22Rv1 (cell line): ENCODE measurements at regions not wholly inside any gene's neighbourhood (a gene's known extent, or its start where the extent isn't known, plus 50 kb on each side); places are given as distances from the start of the nearest gene placed in this dataset.
"Not testable (repeated sequence)": the region's sequence is repeated elsewhere in the genome, so short reads cannot be mapped to it uniquely, and the experiment has no call there.

Experiments used
- H3K27ac ChIP-seq: fragments of 450-650 bp; 2 replicates; pipeline ENCODE4 v1.5.1; 2017
- ZFX ChIP-seq: fragments of 450-650 bp; IDR thresholded peaks from 2 replicates; pipeline ENCODE4 v1.6.1; 2017; ENCODE audit warnings: antibody characterized with exemption, borderline replicate concordance
- TF ChIP-seq, protein P1 (sequence below): fragments of 450-650 bp; IDR thresholded peaks from 2 replicates; pipeline ENCODE4 v1.5.1; 2017; ENCODE audit warnings: mild to moderate bottlenecking

DNA sequence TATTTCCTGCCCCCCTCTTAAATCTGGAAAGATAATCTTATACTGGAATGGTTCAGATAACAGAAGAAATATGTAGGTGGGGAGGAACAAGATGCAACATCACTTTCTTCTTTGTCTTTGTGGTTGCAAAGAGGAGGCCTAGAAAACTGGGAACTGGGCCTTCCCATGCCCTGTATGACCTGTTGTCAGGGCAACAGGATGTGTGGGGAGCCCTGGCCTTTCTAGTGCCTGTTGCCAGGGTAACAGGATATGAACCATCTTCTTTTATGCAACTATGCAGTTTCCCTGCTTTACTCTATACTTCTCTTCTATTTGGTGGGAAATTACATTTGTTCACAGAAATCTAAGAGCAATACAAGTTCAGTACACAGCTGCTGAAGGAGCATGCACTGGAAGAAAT lies 79.8 kb upstream of the PDE1A start:
- H3K27ac ChIP-seq: no peak overlapping the region
- TF ChIP-seq, protein P1, sequence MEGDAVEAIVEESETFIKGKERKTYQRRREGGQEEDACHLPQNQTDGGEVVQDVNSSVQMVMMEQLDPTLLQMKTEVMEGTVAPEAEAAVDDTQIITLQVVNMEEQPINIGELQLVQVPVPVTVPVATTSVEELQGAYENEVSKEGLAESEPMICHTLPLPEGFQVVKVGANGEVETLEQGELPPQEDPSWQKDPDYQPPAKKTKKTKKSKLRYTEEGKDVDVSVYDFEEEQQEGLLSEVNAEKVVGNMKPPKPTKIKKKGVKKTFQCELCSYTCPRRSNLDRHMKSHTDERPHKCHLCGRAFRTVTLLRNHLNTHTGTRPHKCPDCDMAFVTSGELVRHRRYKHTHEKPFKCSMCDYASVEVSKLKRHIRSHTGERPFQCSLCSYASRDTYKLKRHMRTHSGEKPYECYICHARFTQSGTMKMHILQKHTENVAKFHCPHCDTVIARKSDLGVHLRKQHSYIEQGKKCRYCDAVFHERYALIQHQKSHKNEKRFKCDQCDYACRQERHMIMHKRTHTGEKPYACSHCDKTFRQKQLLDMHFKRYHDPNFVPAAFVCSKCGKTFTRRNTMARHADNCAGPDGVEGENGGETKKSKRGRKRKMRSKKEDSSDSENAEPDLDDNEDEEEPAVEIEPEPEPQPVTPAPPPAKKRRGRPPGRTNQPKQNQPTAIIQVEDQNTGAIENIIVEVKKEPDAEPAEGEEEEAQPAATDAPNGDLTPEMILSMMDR: no peak
- TF ChIP-seq ZFX: no peak

DNA sequence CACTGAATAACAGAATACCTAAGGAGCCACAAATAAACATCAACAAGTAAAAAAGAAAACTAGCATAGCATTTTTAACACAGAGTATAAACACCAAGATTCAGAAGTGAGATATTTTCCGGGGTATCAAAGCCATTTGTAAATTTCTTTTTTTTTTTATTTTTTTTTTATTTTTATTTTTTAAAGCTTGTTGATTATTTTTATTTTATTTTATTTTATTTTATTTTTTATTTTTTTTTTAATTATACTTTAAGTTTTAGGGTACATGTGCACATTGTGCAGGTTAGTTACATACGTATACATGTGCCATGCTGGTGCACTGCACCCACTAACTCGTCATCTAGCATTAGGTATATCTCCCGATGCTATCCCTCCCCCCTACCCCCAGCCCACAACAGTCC lies 81.7 kb upstream of the PDE1A start:
- not testable (repeated sequence) for H3K27ac ChIP-seq

DNA sequence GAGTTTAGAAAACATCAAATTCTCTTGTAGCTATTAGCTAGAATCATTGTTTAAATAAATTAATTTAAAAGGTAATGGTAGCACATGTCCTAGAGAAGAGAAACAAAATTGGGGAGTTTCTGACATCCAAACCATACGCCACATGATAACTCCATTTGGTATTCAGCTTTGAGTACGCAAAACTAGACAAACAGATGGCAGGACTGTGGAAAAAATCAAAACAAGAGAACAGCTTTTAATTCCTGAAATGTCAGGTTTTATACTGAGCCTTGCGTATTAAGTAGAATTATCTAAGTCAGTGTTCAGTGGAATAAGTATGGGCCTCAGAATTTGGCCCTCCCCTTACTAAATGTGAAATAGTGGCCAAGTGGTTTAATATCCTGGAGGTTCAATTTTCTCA lies 82.4 kb upstream of the PDE1A start:
- no peak for TF ChIP-seq ZFX
- TF ChIP-seq, protein P1: no peak
- no peak overlapping the region for H3K27ac ChIP-seq

DNA sequence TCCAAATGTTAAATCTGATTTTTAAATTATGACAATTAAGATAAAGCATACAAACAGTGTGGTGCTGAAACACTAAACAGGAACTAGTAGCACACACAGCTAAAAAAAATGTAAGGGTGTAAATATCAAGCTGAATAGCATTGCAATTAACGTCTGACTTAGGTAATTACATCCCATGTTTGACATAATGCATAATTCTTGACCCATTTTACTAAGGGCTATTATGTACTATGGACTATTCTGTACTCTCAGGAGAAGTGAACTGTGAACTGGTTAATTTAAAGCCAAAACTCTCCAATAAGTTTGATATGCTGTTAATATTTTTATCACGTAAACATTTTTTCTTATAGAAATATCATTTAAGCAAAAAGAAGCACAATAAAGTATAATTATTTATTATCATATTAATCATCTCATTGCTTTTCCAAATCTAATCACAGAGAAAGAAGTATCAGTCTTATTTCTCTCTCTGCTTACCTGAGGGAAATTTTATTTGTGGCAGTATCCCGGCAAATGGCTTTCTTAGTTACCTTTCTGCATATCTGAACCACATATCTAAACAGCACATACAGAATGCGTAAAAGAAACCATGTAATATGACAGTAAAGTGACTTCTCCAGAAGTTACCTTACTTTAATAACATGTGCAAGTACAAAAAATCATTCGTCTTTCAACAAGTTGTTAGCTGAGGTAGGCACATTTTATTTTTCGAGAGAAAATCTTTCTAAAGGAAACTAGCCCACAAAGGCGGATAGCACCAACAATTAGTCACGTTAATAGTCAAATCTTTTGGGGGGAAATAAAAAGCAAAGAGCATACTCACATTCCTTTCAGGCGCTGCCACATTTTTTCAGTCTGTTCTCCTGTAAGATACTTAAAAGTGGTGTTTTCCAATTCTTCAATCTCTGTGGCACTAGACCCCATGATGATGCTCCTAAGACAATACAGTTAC lies 94.9 kb upstream of the PDE1A start:
- TF ChIP-seq, protein P1: no peak
- no peak for TF ChIP-seq ZFX
- H3K27ac ChIP-seq: no peak overlapping the region

DNA sequence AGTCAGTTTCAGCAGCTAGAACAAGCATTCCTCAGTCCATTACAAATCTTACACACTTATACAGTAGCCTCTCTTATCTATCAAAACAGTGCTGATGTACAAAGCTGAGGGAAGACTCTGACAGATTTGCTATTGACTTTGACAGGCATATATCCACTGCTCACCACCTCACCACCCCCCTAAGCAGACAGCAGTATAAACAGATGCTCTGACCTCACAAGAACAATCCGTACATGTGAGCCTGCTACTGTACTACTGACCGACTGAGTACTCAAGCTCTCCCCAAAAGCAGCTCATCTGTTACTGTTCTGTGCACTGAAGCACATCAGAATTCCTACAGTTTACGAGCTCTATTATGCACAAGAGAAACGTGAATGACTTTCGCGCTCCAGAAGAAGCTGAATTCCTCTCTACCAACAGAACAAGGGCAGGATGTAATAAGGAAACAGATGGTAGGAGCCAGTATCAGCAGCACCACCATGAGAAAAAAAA lies 95.6 kb upstream of the PDE1A start:
- H3K27ac ChIP-seq: no peak overlapping the region
- TF ChIP-seq ZFX: no peak
- TF ChIP-seq, protein P1: no peak

DNA sequence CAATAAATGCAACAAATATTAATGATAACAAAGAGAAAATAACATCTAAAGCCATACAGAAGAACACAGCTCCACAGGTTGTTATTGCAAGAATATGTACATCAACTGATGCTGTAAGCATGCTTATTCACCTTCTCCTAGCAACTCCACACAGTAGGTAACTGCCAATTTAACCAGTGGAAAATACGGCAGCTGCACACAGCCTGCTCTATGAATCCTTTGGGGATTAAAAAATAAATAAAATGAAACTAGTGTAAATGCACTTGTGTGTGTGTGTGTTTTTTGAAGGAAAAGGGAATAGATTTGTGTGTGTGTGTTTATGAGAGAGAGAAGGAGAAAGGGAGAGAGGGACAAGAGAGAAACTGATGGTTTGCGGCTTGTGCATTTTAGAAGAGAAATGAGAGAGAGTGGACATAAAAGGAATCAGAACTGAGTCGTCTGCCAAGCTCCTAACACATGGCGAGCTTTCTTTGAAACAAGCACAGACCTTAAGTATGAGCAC lies 96.2 kb upstream of the PDE1A start:
- TF ChIP-seq, protein P1: no peak
- TF ChIP-seq ZFX: no peak

DNA sequence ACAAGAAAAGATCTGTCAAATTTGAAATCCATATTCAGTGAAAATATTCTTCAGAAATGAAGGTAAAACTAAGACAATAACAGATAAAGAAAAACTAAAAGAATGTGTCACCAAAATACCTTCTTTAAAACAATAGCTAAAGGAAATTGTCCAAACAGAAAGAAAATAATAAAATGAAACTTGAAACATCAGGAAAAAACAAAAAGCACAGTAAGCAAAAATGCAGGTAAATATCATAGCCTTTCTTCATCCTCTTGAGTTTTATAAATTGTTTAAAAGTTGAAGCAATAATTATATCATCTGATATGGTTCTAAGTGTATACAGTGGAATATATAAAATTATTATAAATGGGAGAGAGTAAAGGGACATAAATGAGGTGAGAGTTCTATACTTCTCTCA lies 103.8 kb upstream of the PDE1A start:
- no peak overlapping the region for H3K27ac ChIP-seq
- TF ChIP-seq ZFX: no peak
- TF ChIP-seq, protein P1: no peak

More for the DNA sequence above, 96.2 kb upstream of the PDE1A start:
- H3K27ac ChIP-seq: no peak overlapping the region
